Nephron progenitor cell (in vitro differentiated cells): ENCODE measurements at regions not wholly inside any gene's neighbourhood (a gene's known extent, or its start where the extent isn't known, plus 50 kb on each side); places are given as distances from the start of the nearest gene placed in this dataset.

Experiments used
- DNase-seq: peaks from one replicate; pipeline ENCODE4 v3.0.0; 2021
- H3K27ac Mint-ChIP-seq: 2 replicates; pipeline ENCODE4 v1.8.0; 2021; ENCODE audit warnings: mild to moderate bottlenecking, moderate library complexity, mixed read lengths
- H3K27me3 Mint-ChIP-seq: 2 replicates; pipeline ENCODE4 v1.8.0; 2021; ENCODE audit warnings: mild to moderate bottlenecking, low read depth, mixed read lengths; ENCODE audit not compliant: poor library complexity
- H3K36me3 Mint-ChIP-seq: 2 replicates; pipeline ENCODE4 v1.8.0; 2021; ENCODE audit warnings: low read depth, mixed read lengths
- H3K4me1 Mint-ChIP-seq: 2 replicates; pipeline ENCODE4 v1.8.0; 2021; ENCODE audit warnings: mixed read lengths
- H3K4me3 Mint-ChIP-seq: 2 replicates; pipeline ENCODE4 v1.8.0; 2021; ENCODE audit warnings: mild to moderate bottlenecking, moderate library complexity, mixed read lengths
- H3K9me3 Mint-ChIP-seq: 2 replicates; pipeline ENCODE4 v1.8.0; 2021; ENCODE audit warnings: mild to moderate bottlenecking, moderate library complexity, mixed read lengths
- TF ChIP-seq, protein P1 (sequence below): fragments of 200-600 bp; sonication (generic); IDR thresholded peaks from 2 replicates; pipeline ENCODE4 v1.5.0; 2021; ENCODE audit warnings: antibody characterized with exemption

DNA sequence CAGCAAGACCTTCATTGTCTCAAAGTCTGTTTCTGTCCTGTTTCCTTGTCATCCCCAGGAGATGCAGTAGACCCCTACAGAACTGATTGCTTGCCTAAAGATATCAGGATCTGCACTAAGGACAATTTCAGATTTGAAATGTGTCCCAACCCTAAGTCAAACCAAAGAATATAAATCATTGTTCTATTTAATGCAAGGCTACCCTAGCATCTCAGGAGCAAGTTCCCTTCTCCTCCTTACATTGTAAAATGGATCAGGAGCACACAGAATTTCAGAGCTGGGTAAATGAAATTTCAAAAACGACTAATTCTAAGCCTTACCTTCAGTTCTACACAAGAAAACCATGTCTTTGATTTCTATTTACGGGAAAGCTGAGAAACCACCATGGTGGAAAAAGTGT lies 360.9 kb upstream of the KCNH8 start:
- Mint-ChIP-seq H3K27ac (no peak overlapping the region), H3K27me3 (no peaks in the 10 kb centered on the region), H3K4me3 (no peak overlapping the region), H3K36me3 (no peaks in the 10 kb centered on the region), H3K9me3 (no peaks in the 10 kb centered on the region), H3K4me1 (no peaks in the 10 kb centered on the region)
- TF ChIP-seq, protein P1, sequence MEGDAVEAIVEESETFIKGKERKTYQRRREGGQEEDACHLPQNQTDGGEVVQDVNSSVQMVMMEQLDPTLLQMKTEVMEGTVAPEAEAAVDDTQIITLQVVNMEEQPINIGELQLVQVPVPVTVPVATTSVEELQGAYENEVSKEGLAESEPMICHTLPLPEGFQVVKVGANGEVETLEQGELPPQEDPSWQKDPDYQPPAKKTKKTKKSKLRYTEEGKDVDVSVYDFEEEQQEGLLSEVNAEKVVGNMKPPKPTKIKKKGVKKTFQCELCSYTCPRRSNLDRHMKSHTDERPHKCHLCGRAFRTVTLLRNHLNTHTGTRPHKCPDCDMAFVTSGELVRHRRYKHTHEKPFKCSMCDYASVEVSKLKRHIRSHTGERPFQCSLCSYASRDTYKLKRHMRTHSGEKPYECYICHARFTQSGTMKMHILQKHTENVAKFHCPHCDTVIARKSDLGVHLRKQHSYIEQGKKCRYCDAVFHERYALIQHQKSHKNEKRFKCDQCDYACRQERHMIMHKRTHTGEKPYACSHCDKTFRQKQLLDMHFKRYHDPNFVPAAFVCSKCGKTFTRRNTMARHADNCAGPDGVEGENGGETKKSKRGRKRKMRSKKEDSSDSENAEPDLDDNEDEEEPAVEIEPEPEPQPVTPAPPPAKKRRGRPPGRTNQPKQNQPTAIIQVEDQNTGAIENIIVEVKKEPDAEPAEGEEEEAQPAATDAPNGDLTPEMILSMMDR: no peak
- no peak for DNase-seq

DNA sequence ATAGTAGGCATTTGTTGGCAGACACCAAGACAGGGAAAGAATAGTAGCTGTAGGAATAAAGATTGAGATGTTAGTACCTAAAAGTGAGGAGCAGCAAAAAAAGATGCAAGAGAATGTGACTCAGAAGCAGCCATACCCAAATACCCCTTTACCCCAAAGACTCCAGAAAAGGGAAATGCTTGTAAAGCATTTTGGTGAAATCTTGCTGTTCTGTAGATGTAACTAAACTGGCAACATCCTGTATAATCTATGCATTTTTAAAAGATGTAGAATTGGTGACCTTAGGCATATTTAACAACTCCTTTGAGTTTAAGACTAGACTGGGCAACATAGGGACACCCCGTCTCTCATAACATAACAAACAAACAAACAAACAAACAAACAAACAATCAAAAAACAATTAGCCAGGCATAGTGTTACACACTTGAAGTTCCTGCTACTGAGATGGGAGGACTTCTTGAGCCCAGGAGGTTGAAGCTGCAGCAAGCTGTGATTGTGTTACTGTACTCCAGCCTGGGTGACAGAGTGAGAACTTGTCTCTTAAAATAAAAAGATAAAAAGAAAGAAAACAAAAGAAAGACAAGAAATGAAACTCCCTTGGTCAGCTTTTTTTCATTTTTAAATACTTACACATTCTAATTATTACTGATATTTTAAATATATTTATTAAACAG lies 361.5 kb upstream of the KCNH8 start:
- H3K27ac Mint-ChIP-seq: peak overlapping the region; percentile 19
- no peaks in the 10 kb centered on the region for H3K4me1 Mint-ChIP-seq
- DNase-seq: no peak
- no peak overlapping the region for H3K4me3 Mint-ChIP-seq
- no peaks in the 10 kb centered on the region for H3K27me3 Mint-ChIP-seq
- no peaks in the 10 kb centered on the region for H3K9me3 Mint-ChIP-seq
- H3K36me3 Mint-ChIP-seq: no peaks in the 10 kb centered on the region
- TF ChIP-seq, protein P1: no peak

DNA sequence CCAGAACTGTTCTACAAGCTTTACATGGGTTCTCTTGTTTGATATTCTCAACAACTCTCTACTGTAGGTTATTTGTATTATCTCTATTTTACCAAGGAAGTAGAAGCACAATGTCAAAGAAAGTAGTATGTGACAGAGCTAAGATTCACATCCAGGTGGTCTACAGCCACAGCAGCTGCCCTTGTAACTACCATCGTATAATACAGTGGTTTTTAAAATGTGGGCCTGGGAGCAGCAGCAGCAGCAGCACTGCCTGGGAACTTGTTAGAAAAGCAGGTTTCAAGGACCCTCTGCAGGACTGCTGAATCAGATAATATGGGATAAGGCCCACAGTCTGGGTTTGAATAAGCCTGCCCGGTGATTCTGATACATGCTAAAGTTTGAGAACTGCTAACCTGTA lies 357.1 kb upstream of the SATB1 start:
- TF ChIP-seq, protein P1: no peak
- DNase-seq: no peak
- Mint-ChIP-seq H3K4me3 (no peak overlapping the region), H3K27me3 (no peaks in the 10 kb centered on the region), H3K4me1 (no peaks in the 10 kb centered on the region), H3K9me3 (no peaks in the 10 kb centered on the region), H3K27ac (no peak overlapping the region), H3K36me3 (no peaks in the 10 kb centered on the region)

DNA sequence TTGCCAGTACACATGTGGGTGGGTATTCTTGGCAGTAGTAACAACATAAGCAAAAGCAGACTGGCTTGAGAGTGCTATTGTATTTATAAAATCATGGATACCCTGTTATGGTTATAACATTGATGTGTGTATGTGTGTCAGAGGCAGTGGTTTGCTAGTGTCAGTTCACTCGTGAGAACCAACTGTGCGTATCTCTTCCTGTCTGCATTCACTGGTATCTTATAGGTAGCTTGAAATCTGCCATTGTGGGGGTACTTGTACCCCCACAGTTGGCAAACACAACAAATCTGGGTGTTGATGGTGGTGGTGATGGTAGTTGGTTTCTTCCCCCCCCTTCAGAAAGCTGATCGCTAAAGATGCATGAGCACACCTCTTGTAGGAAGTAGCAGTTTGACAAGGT lies 355.8 kb upstream of the SATB1 start:
- Mint-ChIP-seq H3K9me3 (no peaks in the 10 kb centered on the region), H3K4me1 (no peaks in the 10 kb centered on the region), H3K4me3 (no peak overlapping the region), H3K36me3 (no peaks in the 10 kb centered on the region), H3K27me3 (no peaks in the 10 kb centered on the region), H3K27ac (no peak overlapping the region)
- TF ChIP-seq, protein P1: no peak
- no peak for DNase-seq

DNA sequence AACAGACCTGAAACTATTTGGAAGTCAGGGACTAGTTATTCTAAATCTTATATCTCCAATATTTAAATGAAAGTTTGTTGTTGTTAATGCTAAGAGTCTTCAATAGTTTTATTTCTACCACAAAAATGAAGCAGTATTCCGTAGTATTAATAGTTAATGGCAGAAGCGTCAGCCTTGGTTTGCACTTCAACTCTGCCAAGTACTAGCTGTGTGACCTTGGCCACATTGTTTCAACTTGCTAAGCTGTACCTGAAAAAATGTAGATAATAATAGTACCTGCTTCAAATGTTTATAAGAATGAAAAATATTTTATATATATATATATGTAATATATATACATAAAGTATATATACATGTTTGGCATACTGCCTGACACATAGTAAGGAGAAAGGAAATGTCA lies 354.6 kb upstream of the SATB1 start:
- TF ChIP-seq, protein P1: no peak
- H3K27me3 Mint-ChIP-seq: no peaks in the 10 kb centered on the region
- H3K36me3 Mint-ChIP-seq: no peaks in the 10 kb centered on the region
- no peak overlapping the region for H3K27ac Mint-ChIP-seq
- no peaks in the 10 kb centered on the region for H3K9me3 Mint-ChIP-seq
- no peaks in the 10 kb centered on the region for H3K4me1 Mint-ChIP-seq
- DNase-seq: no peak
- H3K4me3 Mint-ChIP-seq: no peak overlapping the region

DNA sequence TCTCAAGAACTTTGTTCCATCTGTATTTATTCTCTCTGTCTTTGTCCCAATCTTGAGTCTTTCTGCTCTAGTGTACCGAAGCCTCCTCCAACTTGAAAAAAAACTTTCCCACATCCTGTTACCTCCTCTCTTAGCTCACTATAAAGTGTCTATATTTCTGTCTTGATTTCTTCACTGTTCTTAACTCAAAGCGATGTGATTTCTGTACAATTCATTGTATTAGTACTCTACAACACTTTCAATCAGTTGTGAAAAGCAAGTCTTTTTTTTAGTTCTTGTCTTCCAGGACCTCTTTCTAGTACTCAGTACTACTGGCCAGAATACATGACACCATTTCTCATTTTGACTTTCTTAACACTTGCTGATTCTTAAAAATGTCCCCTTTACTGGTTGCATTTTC lies 353.5 kb upstream of the SATB1 start:
- Mint-ChIP-seq H3K9me3 (no peaks in the 10 kb centered on the region), H3K27ac (no peak overlapping the region), H3K4me3 (no peak overlapping the region), H3K4me1 (no peaks in the 10 kb centered on the region), H3K36me3 (no peaks in the 10 kb centered on the region), H3K27me3 (no peaks in the 10 kb centered on the region)
- no peak for DNase-seq
- TF ChIP-seq, protein P1: no peak
